Activated CD4-positive, alpha-beta T cell treated with anti-CD3 and anti-CD28 coated beads, Interleukin-2, amount 10 ng/mL, durations not matched to agents 7 days and 5 days (primary cell): ENCODE measurements at regions not wholly inside any gene's neighbourhood (a gene's known extent, or its start where the extent isn't known, plus 50 kb on each side); places are given as distances from the start of the nearest gene placed in this dataset.

ENCODE experiments used
- CTCF ChIA-PET: fragments of 350-600 bp; sonication (Branson Sonifier 250); formaldehyde crosslinking; loops from one replicate; lab custom pipeline; 2021; ENCODE audit warnings: antibody characterized with exemption; lab: Charles Lee
- POLR2A ChIA-PET: fragments of 350-600 bp; sonication (Branson Sonifier 250); formaldehyde crosslinking; loops from one replicate; lab custom pipeline; 2021; ENCODE audit warnings: antibody characterized with exemption; lab: Charles Lee
- DNase-seq: peaks from one replicate; pipeline ENCODE4 v3.0.0-alpha.2; 2020
- H3K27ac Mint-ChIP-seq: one replicate; pipeline ENCODE4 v1.8.0; 2021; ENCODE audit warnings: mild to moderate bottlenecking, moderate library complexity, mixed read lengths
- H3K27me3 Mint-ChIP-seq: one replicate; pipeline ENCODE4 v1.8.0; 2021; ENCODE audit warnings: mixed read lengths
- H3K36me3 Mint-ChIP-seq: one replicate; pipeline ENCODE4 v1.8.0; 2021; ENCODE audit warnings: low read depth, mixed read lengths
- H3K4me1 Mint-ChIP-seq: one replicate; pipeline ENCODE4 v1.8.0; 2021; ENCODE audit warnings: mixed read lengths
- H3K4me3 Mint-ChIP-seq: one replicate; pipeline ENCODE4 v1.8.0; 2021; ENCODE audit warnings: mild to moderate bottlenecking, moderate library complexity, mixed read lengths
- H3K9me3 Mint-ChIP-seq: one replicate; pipeline ENCODE4 v1.8.0; 2021; ENCODE audit warnings: mixed read lengths

DNA sequence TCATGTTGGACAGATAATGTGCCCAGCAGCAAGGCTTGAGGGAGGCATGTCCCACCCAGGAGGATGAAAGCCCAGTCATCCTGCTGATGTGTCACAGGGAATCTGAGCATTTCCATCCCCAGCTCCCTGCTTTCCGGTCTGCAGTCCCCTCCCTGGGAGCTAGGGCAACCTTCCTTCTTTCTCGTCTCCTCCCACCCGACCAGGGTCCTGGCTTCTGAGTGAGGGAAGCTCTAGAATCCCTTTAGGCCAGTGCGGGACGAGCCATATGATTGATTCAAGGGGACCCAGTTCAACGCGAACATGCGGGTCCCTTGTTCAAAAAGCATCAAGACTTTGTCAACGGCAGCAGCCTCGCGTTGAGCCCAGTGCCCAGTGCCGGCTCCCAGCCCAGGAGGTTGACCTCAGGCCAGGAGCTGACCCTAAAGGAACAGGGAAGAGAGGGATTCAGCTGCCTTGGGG is 96.7 kb upstream of the TMPRSS2 start:
- DNase-seq: no peak
- no peaks in the 10 kb centered on the region for H3K9me3 Mint-ChIP-seq
- H3K36me3 Mint-ChIP-seq: no peaks in the 10 kb centered on the region
- no peaks in the 10 kb centered on the region for H3K4me1 Mint-ChIP-seq
- POLR2A ChIA-PET: no interaction called here
- no peak overlapping the region for H3K4me3 Mint-ChIP-seq
- H3K27ac Mint-ChIP-seq: no peak overlapping the region
- peaks cover 2% of the 10 kb centered on the region for H3K27me3 Mint-ChIP-seq
- CTCF ChIA-PET: no interaction called here

DNA sequence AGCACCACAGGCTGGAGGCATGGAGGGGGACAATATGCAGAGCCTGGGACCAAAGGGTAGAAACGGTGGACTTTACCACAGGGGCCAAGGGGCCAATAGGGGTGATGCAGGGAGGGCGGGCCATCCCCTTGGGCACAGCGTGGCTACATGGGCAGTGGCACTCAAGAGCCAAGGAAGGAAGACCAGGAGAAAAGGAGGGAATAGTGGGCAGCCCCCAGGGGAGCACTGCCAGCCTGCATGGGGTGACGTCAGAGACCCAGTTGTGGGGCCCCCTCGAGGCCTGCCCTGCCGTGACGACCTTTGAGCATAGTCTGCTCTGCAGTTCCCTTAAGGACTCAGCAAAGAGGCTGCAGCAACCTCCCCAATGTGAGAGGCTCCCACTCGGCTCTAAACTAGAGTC is 95.5 kb upstream of the TMPRSS2 start:
- H3K27me3 Mint-ChIP-seq: peaks cover 2% of the 10 kb centered on the region
- ChIA-PET CTCF (no interaction called here), POLR2A (no interaction called here)
- no peak overlapping the region for H3K27ac Mint-ChIP-seq
- no peaks in the 10 kb centered on the region for H3K36me3 Mint-ChIP-seq
- H3K9me3 Mint-ChIP-seq: no peaks in the 10 kb centered on the region
- no peak overlapping the region for H3K4me3 Mint-ChIP-seq
- no peak for DNase-seq
- H3K4me1 Mint-ChIP-seq: no peaks in the 10 kb centered on the region

DNA sequence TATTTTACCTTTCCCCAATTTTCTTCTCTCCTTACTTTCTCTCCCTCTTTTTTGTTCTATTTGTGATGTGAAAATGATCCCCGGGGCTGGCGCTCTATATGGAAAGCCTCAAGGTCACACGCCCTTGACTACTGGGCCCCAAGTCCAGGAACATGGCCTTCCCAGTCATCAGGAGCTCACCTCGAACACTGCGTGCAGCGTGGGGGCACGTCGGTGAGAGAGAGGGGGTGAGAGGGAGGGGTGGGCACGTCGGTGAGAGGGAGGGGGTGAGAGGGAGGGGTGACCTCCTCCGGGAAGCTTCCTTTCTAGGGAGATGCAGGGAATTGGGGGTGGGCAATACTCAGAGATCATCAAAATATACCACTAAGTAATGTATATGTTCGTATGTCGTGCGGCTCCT is 94.6 kb upstream of the TMPRSS2 start:
- POLR2A ChIA-PET: no interaction called here
- H3K4me3 Mint-ChIP-seq: no peak overlapping the region
- H3K36me3 Mint-ChIP-seq: no peaks in the 10 kb centered on the region
- CTCF ChIA-PET: no interaction called here
- no peak for DNase-seq
- H3K27ac Mint-ChIP-seq: no peak overlapping the region
- H3K9me3 Mint-ChIP-seq: no peaks in the 10 kb centered on the region
- peaks cover 2% of the 10 kb centered on the region for H3K27me3 Mint-ChIP-seq
- no peaks in the 10 kb centered on the region for H3K4me1 Mint-ChIP-seq

DNA sequence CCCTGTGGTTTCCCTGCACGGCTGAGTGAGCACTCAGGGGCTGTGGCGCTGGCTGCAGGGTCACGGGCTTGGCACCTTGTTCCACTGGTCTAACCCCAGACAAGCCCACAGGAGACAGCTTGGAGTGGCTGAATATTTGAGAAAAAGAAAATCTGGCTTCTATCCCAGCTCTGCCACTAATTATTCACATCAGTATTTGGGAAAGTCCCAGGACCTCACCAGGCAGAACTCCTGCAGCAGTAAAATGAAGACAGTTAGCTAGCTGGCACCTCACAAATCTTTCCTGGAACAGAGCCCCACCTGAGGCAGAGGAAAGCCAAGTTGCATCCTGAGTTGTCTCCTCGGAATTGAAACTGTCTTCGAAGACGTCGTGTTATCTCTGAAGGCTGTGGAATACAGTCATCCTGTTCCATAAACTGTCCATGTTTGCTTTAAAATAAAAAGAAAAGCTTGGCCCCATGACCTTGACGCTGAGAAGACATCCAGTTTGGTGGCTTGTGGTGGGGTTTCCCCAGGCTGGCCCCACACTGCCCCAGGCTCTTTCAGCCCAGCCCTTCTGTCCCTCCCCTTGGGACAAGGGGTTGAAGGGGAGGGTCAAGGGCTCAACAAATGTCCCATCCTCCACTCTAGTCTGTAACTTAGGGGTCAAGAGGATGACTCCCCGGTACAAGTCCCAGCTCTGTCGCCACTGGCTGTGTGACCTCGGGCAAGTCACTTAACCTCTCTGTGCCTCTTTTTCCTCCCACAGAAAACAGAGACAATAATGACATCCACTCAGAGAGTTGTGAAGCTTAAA is 93.8 kb upstream of the TMPRSS2 start:
- POLR2A ChIA-PET: no interaction called here
- Mint-ChIP-seq H3K27me3 (peaks cover 2% of the 10 kb centered on the region), H3K9me3 (no peaks in the 10 kb centered on the region), H3K27ac (no peak overlapping the region), H3K36me3 (no peaks in the 10 kb centered on the region), H3K4me3 (no peak overlapping the region), H3K4me1 (no peaks in the 10 kb centered on the region)
- DNase-seq: no peak
- CTCF ChIA-PET: interaction anchor here (0.6 kb wide), 1 partner anchor 84 kb away, joined by 3 read pairs; no protein-coding TSS in a partner anchor

DNA sequence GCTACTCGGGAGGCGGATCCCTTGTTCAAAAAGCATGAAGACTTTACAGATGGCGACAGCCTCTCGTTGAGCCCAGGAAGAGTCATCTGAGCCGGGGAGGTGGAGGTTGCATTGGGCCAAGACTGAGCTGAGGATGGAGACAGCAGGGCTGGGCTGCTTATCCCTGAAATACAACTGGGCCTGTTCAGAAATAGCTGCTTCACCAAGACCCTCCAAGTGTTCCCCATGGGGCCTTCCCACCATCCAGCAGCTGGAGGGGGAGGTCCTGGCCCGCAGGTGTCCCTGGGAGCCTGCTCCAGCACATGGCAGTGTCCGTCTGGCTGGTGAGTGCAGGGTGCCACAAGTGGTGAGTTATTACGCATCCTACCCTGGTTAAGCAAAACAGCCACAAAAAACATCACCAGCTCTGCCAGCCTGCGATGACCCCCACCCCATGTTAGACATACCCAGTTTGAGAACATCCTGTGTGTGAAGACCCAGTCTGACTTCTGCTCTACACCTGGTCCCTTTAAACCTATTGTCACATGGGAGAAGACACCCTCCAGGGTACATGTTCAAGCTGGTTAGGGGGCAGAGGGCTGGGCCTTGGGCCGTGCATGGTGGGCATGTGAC is 93.1 kb upstream of the TMPRSS2 start:
- POLR2A ChIA-PET: no interaction called here
- Mint-ChIP-seq H3K4me1 (no peaks in the 10 kb centered on the region), H3K27ac (no peak overlapping the region), H3K9me3 (no peaks in the 10 kb centered on the region), H3K27me3 (peaks cover 2% of the 10 kb centered on the region), H3K4me3 (no peak overlapping the region), H3K36me3 (no peaks in the 10 kb centered on the region)
- DNase-seq: no peak
- CTCF ChIA-PET: interaction anchor here (0.6 to 1.2 kb wide), 2 partner anchors 49 to 84 kb away, joined by 3 read pairs; no protein-coding TSS in a partner anchor

DNA sequence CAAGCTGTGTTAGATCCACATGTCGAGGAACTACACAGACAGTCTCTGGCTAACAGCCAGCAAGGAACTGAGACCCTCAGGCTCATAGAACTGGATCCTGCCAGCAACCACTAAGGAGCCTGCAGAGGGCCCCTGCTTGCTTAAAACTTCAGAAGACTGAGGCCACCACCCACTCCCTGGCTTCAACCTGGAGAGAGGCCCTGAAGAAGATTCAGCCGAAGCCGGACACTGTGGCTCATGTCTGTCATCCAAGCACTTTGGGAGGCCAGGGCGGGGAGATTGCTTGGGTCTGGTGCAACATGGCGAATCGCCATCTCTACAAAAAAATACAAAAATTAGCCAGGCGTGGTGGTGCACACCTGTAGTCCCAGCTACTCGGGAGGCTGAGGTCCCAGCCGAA is 92.6 kb upstream of the TMPRSS2 start:
- ChIA-PET CTCF (interaction anchor here (1.2 kb wide), 1 partner anchor 50 kb away, joined by 3 read pairs; no protein-coding TSS in a partner anchor), POLR2A (no interaction called here)

DNA sequence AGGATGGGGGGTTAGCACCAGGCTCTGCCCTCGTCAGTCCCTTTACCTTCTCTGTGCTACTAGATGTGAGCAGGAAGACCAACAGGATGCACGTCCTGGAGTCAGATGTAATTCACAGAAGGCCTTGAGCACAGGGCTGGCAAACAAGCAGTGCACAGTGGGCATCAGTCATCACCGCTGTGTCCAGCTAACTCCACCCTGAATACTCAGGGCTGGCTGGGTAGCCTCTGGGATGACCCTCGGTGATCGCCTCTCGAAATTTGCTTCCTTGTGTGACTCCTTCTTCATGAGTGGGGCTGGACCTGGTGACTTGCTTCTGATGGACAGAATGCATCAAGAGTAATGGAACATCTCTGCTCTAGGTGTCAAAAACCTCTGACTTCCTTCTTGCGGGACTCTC is 92.2 kb upstream of the TMPRSS2 start:
- POLR2A ChIA-PET: no interaction called here
- Mint-ChIP-seq H3K27me3 (peaks cover 2% of the 10 kb centered on the region), H3K4me1 (no peaks in the 10 kb centered on the region), H3K9me3 (no peaks in the 10 kb centered on the region), H3K36me3 (no peaks in the 10 kb centered on the region), H3K4me3 (no peak overlapping the region), H3K27ac (no peak overlapping the region)
- DNase-seq: no peak
- CTCF ChIA-PET: interaction anchor here (1.2 kb wide), 1 partner anchor 50 kb away, joined by 3 read pairs; no protein-coding TSS in a partner anchor

More for the DNA sequence above, 92.6 kb upstream of the TMPRSS2 start:
- DNase-seq: no peak
- H3K27ac Mint-ChIP-seq: no peak overlapping the region
- H3K9me3 Mint-ChIP-seq: no peaks in the 10 kb centered on the region
- no peak overlapping the region for H3K4me3 Mint-ChIP-seq
- no peaks in the 10 kb centered on the region for H3K4me1 Mint-ChIP-seq
- no peaks in the 10 kb centered on the region for H3K36me3 Mint-ChIP-seq
- H3K27me3 Mint-ChIP-seq: peaks cover 2% of the 10 kb centered on the region

DNA sequence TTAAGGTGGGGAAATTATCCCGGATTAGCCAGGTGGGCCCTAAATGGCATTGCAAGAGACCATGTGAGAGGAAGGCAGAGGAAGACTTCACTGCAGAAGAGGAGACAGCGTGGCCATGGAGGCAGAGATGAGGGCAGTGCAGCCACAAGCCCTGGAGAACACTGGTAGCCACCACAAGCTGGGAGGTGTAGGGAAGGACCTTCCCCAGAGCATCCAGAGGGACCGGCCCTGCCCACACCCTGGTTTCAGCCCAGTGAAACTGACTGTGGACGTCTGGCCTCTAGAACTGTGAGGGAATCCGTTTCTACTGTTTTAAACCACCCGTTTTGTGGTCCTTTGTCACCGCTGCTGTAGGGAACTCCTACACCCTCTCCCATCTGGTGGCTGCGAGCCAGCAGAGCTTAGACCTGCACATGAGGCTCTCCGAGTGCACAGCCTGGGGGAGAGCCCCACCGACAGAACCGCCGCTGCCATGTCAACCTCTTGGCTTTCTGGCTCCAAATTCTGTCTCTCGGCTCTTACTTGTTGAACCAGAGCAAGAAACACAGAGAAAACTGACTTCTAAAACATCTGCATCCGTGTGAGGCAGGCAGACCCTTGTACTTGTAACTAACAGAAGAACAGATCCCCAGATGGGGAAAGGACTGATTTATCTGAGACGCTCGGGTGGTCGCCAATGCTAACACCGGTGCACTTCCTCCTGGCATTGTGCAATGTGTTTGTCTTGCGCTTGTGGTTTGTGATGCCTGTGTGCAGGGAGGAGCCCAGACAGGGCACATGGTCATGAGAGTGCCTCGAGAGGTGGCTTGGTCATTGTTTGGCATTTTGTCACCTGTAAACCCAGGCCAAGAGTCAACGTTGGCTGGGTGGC is 90.8 kb upstream of the TMPRSS2 start:
- no peaks in the 10 kb centered on the region for H3K9me3 Mint-ChIP-seq
- no peak for DNase-seq
- H3K4me3 Mint-ChIP-seq: no peak overlapping the region
- no peaks in the 10 kb centered on the region for H3K4me1 Mint-ChIP-seq
- H3K27ac Mint-ChIP-seq: no peak overlapping the region
- no peaks in the 10 kb centered on the region for H3K36me3 Mint-ChIP-seq
- ChIA-PET POLR2A (no interaction called here), CTCF (no interaction called here)
- H3K27me3 Mint-ChIP-seq: peaks cover 2% of the 10 kb centered on the region

DNA sequence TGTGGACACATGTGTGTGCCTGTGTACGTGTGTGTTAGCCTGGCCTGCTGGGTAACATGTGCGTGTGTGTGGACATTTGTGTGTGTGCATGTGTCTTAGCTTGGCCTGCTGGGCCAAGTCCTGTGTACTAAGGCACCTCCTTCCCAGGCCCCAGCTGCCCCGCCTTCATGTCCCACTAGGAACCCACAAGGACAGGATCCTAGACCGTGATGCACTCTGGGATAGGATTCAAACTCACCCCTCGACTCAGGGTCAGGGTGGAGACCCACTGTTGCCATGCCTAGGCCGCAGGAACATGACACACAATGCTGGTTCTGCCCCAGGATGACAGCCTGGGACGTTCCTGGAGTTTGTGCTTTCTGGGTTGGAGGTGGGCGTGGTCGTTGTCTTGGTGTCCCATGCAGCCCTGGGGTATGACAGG is 89.9 kb upstream of the TMPRSS2 start:
- CTCF ChIA-PET: no interaction called here
- Mint-ChIP-seq H3K27me3 (peaks cover 2% of the 10 kb centered on the region), H3K36me3 (no peaks in the 10 kb centered on the region), H3K4me3 (no peak overlapping the region), H3K9me3 (no peaks in the 10 kb centered on the region), H3K4me1 (no peaks in the 10 kb centered on the region), H3K27ac (no peak overlapping the region)
- POLR2A ChIA-PET: no interaction called here
- no peak for DNase-seq

DNA sequence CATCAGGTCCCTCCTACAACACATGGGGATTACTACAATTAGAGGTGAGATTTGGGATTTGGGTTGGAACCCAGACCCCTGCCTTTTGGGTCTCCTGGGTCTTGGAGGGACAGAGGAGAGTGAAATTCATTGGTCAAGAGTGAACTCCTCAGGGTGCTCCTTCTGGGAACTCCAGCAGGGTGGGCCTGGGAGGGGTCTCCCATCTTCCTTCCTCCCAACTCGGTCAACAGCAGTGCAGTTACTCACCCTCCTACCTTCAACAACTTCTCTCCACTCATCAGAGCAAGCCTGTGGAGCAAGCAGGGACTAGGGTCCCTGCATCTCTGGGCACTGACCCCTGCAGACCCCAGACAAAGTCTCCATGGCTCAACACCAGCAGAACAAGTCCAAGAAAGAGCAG is 89.3 kb upstream of the TMPRSS2 start:
- Mint-ChIP-seq H3K27ac (no peak overlapping the region), H3K9me3 (no peaks in the 10 kb centered on the region), H3K36me3 (no peaks in the 10 kb centered on the region), H3K27me3 (peaks cover 4% of the 10 kb centered on the region), H3K4me3 (no peak overlapping the region), H3K4me1 (no peaks in the 10 kb centered on the region)
- ChIA-PET CTCF (no interaction called here), POLR2A (no interaction called here)
- no peak for DNase-seq

DNA sequence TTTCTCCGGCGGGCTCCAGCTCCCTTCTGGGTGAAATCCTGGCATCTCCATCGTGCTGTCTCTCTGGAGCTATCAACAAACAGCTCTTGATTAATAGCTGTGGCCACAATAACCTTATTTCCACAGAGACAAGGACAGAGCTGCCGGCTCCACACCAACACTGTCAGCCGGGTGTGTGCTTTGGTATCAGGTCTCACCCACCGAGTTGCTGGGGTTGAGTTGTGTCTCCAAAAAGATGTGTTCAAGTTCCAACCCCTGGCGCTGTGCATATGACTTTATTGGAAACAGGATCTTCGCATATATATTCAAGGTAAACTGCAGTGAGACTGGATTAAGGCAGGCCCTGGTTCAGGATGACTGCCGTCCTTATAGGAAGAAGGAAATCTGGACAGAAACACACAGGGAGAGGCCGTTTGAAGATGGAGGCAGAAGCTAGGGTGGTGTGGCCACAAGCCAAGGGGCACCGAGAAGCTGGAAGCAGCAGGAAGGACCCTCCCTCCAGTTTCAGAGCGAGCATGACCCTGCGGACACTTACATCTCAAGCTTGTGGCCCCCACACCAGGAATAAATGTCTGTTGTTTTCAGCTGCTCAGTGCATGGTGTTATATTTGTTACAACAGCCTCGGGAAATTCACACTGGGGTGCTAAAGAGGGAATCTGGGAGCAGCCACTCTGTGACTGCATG is 88.4 kb upstream of the TMPRSS2 start:
- Mint-ChIP-seq H3K27ac (no peak overlapping the region), H3K27me3 (peaks cover 2% of the 10 kb centered on the region), H3K4me1 (no peaks in the 10 kb centered on the region), H3K9me3 (no peaks in the 10 kb centered on the region), H3K4me3 (no peak overlapping the region), H3K36me3 (no peaks in the 10 kb centered on the region)
- no peak for DNase-seq
- ChIA-PET CTCF (no interaction called here), POLR2A (no interaction called here)

DNA sequence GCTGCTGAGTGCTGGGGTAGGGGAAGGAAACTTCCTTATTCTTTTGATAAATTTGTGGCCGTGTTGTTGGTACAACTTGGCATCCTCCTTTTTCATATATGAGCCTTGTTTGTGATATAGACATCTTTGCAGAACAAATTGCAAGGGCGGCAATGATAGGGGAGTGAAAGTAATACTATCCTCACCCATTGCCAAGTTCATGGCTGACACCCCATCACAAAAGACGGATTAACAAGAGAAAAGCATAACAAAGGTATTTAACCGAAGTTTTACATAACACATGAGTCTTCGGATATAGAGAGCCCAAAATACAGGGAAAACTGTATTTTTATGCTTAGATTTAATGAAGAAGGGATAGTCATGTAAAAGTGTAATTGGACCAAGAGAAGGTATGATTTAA is 86.3 kb upstream of the TMPRSS2 start:
- ChIA-PET POLR2A (interaction anchor here (0.5 kb wide), 1 partner anchor 61 kb away, joined by 5 read pairs; no protein-coding TSS in a partner anchor), CTCF (no interaction called here)
- Mint-ChIP-seq H3K36me3 (no peaks in the 10 kb centered on the region), H3K4me1 (no peaks in the 10 kb centered on the region), H3K4me3 (no peak overlapping the region), H3K9me3 (no peaks in the 10 kb centered on the region), H3K27me3 (peaks cover 2% of the 10 kb centered on the region), H3K27ac (no peak overlapping the region)
- no peak for DNase-seq
